ENCODE measurements at regions not wholly inside any gene's neighbourhood (a gene's known extent, or its start where the extent isn't known, plus 50 kb on each side); places are given as distances from the start of the nearest gene placed in this dataset.

DNA sequence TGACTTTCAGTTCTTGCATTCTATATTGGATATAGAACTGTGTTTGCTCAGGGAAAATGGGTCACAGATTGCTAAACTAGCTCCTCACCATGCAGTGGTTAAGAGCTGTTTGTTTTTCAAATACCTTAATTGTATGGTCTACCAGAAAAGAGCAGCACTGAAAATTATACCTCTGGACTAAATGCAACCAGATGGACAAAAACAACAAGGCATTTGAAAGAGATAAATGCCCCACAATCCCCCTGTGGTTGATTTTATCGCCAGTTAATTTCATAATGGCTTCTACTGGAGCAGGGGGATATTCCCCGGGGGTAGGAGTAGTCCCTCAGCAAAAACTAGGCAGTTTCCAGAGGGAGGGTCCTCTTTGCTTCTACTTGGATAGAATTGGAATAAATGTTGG lies 267.9 kb upstream of the TNP1 start:
- H3K9me3 ChIP-seq: no peaks in the 10 kb centered on the region
- no peak overlapping the region for H3K4me3 ChIP-seq
- no peaks in the 10 kb centered on the region for H3K27me3 ChIP-seq
- intact Hi-C loops (cut with DNase I; ENCODE audit: low total_unique reads): no loop called here
- no peak for DNase-seq (ENCODE audit: low spot score in 2 of 2)
- TF ChIP-seq, protein P1, sequence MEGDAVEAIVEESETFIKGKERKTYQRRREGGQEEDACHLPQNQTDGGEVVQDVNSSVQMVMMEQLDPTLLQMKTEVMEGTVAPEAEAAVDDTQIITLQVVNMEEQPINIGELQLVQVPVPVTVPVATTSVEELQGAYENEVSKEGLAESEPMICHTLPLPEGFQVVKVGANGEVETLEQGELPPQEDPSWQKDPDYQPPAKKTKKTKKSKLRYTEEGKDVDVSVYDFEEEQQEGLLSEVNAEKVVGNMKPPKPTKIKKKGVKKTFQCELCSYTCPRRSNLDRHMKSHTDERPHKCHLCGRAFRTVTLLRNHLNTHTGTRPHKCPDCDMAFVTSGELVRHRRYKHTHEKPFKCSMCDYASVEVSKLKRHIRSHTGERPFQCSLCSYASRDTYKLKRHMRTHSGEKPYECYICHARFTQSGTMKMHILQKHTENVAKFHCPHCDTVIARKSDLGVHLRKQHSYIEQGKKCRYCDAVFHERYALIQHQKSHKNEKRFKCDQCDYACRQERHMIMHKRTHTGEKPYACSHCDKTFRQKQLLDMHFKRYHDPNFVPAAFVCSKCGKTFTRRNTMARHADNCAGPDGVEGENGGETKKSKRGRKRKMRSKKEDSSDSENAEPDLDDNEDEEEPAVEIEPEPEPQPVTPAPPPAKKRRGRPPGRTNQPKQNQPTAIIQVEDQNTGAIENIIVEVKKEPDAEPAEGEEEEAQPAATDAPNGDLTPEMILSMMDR (IDR thresholded peaks at IDR 0.05): no peak
- no peak for TF ChIP-seq POLR2AphosphoS5 (IDR thresholded peaks at IDR 0.05)
- TF ChIP-seq POLR2A (IDR thresholded peaks at IDR 0.05): no peak
- no peaks in the 10 kb centered on the region for H3K4me1 ChIP-seq
- H3K36me3 ChIP-seq: no peaks in the 10 kb centered on the region
- H3K27ac ChIP-seq: no peak overlapping the region

DNA sequence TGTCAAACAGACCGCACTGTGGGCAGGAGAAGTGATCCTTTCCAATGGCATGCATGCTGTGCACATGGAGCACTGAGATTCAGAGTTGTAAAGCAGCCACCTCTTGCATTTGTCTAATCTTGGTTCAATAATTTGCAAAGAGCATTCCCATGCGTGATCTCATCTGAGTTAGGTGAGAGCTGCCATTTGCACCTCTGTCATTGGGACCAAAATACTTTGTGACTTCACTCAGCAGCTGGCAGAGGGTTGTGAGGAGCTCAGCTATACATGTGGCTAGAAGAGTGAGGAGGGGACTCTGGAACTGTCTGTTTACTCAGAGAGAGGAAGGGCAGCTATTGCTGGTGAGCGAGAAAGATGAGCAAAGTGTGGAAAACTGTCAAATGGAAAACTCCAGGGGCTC lies 265.1 kb upstream of the TNP1 start:
- intact Hi-C loops (cut with DNase I; ENCODE audit: low total_unique reads): no loop called here
- no peak for DNase-seq (ENCODE audit: low spot score in 2 of 2)
- TF ChIP-seq, protein P1 (IDR thresholded peaks at IDR 0.05): no peak
- TF ChIP-seq POLR2AphosphoS5 (IDR thresholded peaks at IDR 0.05) (no peak), POLR2A (IDR thresholded peaks at IDR 0.05) (no peak)
- no peaks in the 10 kb centered on the region for H3K27me3 ChIP-seq
- no peaks in the 10 kb centered on the region for H3K36me3 ChIP-seq
- no peak overlapping the region for H3K27ac ChIP-seq
- no peak overlapping the region for H3K4me3 ChIP-seq
- H3K4me1 ChIP-seq: no peaks in the 10 kb centered on the region
- no peaks in the 10 kb centered on the region for H3K9me3 ChIP-seq

DNA sequence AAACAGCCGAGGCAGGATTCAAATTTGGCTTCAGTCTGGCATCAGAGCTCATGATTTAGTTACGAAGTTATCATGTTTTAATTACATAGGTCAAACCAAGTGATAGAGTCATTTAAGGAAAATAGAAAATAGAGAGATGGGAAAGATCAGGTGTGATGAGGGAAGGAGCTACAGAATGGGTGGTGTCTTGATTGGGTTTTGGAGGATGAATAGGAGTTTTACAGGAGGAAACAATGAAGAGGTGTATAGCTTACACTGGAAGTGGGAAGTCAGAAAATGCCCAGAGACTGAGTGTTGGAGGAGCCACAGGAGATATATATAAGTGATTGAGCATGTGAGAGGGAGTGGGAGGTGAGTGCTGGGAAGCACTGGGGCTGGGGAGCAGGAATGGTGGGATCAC lies 264.2 kb upstream of the TNP1 start:
- Histone ChIP-seq H3K36me3 (no peaks in the 10 kb centered on the region), H3K4me3 (no peak overlapping the region), H3K9me3 (no peaks in the 10 kb centered on the region), H3K27ac (no peak overlapping the region), H3K27me3 (no peaks in the 10 kb centered on the region), H3K4me1 (no peaks in the 10 kb centered on the region)
- no peak for DNase-seq (ENCODE audit: low spot score in 2 of 2)
- TF ChIP-seq POLR2AphosphoS5 (IDR thresholded peaks at IDR 0.05): no peak
- TF ChIP-seq, protein P1 (IDR thresholded peaks at IDR 0.05): no peak
- no peak for TF ChIP-seq POLR2A (IDR thresholded peaks at IDR 0.05)
- intact Hi-C loops (cut with DNase I; ENCODE audit: low total_unique reads): no loop called here

DNA sequence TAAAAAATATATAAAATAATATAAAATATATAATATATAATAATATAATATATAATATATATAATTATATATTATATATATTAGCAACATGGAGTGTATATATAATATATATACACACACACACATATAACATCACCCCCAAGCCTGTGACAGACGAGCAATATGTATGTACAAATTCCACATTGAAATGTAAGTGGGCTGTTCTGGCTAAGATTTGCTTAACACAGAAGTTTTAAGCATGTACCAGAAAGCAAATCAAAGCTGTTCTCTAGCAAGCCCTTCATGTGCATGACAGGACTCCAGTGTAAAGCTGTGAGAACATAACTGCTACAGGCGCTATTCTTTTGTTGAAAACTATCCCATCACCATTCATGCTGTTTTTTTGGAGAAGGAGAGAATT lies 261.7 kb upstream of the TNP1 start:
- TF ChIP-seq POLR2AphosphoS5 (IDR thresholded peaks at IDR 0.05) (no peak), POLR2A (IDR thresholded peaks at IDR 0.05) (no peak)
- TF ChIP-seq, protein P1 (IDR thresholded peaks at IDR 0.05): no peak
- Histone ChIP-seq H3K27me3 (no peaks in the 10 kb centered on the region), H3K4me1 (no peaks in the 10 kb centered on the region), H3K27ac (no peak overlapping the region), H3K4me3 (no peak overlapping the region), H3K36me3 (no peaks in the 10 kb centered on the region), H3K9me3 (no peaks in the 10 kb centered on the region)
- no peak for DNase-seq (ENCODE audit: low spot score in 2 of 2)
- intact Hi-C loops (cut with DNase I; ENCODE audit: low total_unique reads): no loop called here

DNA sequence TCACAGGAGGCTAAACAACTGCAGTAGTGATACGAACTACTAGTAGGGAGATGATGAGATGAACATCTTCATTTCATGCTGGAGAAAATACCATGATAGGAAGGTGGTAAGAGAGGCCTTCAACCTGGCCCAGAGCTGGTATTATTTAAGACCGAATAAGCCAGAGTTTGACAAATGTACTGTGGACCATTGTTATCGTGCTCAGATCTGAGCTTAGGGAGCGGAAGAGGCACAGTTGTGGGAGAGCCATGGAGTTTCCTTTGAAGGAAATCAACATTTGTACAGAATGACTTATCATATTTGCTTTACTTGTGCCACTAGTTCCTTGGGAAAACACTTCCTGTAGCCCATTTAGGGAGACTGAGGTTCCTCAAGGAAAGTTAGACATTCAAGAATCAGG lies 260.6 kb upstream of the TNP1 start:
- Histone ChIP-seq H3K9me3 (no peaks in the 10 kb centered on the region), H3K27me3 (no peaks in the 10 kb centered on the region), H3K36me3 (no peaks in the 10 kb centered on the region), H3K4me3 (no peak overlapping the region), H3K4me1 (no peaks in the 10 kb centered on the region), H3K27ac (no peak overlapping the region)
- no peak for DNase-seq (ENCODE audit: low spot score in 2 of 2)
- intact Hi-C loops (cut with DNase I; ENCODE audit: low total_unique reads): no loop called here
- TF ChIP-seq POLR2AphosphoS5 (IDR thresholded peaks at IDR 0.05): no peak
- no peak for TF ChIP-seq POLR2A (IDR thresholded peaks at IDR 0.05)
- TF ChIP-seq, protein P1 (IDR thresholded peaks at IDR 0.05): no peak
